Fibroblast of pulmonary artery (primary cell): ENCODE measurements at regions not wholly inside any gene's neighbourhood (a gene's known extent, or its start where the extent isn't known, plus 50 kb on each side); places are given as distances from the start of the nearest gene placed in this dataset.
"Not testable (repeated sequence)": the region's sequence is repeated elsewhere in the genome, so short reads cannot be mapped to it uniquely, and the experiment has no call there.

ENCODE experiments used
- DNase-seq: peaks from one replicate; pipeline ENCODE4 v3.0.0-alpha.2; 2010; ENCODE audit warnings: low read depth
- H3K4me3 ChIP-seq: replicated peaks from 2 replicates; pipeline ENCODE4 v1.5.1; 2011; ENCODE audit warnings: low read depth, mild to moderate bottlenecking, control low read depth, low read length, moderate library complexity
- TF ChIP-seq, protein P1 (sequence below): IDR thresholded peaks from 2 replicates; pipeline ENCODE4 v1.5.1; 2011; ENCODE audit warnings: mild to moderate bottlenecking, control low read depth, low read length, inconsistent platforms; ENCODE audit errors: missing control alignments

DNA sequence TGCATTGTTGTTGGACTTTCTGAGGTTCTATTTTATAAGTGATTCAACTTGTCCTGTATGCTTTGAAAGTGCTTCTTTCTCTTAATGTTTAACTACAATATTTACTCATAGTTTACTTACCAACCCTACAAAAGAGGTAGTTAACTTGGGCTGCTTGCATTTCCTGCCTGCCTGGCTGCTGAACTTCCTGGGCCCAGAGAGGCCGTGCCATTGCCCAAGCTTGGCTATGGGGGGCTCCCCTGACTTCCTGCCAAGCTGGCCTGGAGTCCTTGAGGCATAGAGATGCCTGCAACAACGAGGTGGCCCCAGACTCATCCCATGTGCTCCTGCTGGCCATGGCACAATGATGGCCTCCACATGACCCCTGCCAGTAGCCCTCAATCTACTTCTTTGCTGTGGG lies 361.6 kb upstream of the PLD5 start:
- DNase-seq = no peak
- TF ChIP-seq, protein P1, sequence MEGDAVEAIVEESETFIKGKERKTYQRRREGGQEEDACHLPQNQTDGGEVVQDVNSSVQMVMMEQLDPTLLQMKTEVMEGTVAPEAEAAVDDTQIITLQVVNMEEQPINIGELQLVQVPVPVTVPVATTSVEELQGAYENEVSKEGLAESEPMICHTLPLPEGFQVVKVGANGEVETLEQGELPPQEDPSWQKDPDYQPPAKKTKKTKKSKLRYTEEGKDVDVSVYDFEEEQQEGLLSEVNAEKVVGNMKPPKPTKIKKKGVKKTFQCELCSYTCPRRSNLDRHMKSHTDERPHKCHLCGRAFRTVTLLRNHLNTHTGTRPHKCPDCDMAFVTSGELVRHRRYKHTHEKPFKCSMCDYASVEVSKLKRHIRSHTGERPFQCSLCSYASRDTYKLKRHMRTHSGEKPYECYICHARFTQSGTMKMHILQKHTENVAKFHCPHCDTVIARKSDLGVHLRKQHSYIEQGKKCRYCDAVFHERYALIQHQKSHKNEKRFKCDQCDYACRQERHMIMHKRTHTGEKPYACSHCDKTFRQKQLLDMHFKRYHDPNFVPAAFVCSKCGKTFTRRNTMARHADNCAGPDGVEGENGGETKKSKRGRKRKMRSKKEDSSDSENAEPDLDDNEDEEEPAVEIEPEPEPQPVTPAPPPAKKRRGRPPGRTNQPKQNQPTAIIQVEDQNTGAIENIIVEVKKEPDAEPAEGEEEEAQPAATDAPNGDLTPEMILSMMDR = no peak
- H3K4me3 ChIP-seq = no peak overlapping the region

DNA sequence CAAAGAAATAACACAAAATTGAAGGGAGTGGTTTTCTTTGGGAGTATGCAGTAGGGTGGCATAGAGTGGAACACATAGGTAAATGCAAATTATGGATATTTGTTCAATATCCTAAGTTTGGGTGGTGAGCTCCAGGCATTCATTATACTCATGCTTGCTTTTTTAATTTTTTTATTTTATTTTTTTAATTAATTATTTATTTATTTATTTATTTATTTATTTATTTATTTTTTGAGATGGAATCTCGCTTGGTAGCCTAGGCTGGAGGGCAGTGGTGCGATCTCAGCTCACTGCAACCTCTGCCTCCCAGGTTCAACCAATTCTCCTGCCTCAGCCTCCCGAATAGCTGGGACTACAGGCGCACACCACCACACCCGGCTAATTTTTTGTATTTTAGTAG lies 355.5 kb upstream of the PLD5 start:
- DNase-seq, H3K4me3 ChIP-seq: not testable (repeated sequence)

DNA sequence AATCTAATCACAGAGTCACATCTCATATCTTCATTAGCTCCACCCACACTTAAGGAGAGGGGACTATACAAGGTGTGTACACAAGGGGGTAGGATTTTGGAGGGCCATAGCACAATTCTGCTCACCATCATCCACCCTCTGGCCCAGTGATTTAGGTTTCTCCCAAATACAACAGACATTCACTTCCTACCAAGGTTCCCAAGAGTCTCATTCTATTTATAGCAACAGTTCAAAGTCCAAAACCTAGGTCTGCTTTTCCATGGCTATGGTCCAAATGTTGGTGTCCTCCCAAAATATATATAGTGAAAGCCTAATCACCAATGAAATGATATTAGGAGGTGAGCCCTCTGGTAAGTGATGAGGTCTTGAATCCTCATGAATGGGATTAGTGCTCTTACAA lies 353.2 kb upstream of the PLD5 start:
- no peak overlapping the region for H3K4me3 ChIP-seq
- TF ChIP-seq, protein P1 = no peak
- DNase-seq = no peak

DNA sequence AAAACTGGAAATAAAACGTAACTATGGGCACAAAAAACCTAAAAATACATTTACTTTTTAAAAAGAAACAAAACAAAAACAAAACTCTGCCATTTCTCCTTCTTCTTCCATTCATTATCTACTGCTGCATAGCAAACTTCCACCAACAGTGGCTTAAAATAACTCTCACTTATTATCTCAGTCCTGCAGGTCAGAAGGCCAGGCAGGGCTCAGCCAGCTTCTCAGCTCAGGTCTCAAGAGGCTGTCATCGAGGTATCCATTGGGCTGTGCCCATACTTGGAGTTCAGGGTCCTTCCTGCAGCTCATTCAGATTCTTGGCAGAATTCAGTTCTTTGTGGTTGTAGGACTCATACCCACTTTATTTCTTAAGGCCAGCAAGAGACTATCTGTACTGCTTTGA lies 352.7 kb upstream of the PLD5 start:
- TF ChIP-seq, protein P1 = no peak
- DNase-seq = no peak
- no peak overlapping the region for H3K4me3 ChIP-seq

DNA sequence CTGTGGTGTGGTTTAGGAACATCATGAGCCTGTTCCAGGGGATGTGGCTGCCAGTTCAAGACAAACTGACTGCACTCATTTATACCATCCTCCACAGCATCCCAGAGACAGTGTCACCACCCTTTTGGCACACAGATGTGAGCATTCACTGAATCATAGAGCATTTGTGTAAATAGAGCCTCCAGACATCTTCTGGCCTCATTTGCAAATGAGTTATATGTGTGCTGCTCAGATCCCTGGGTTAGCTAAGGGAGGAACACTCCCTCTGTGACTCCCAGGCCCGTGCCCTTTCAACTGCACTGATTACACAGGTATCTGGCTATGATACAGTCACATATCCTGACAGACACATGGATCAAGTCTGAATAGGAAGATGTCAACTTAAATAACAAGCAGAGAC lies 351.5 kb upstream of the PLD5 start:
- DNase-seq = no peak
- TF ChIP-seq, protein P1 = no peak
- H3K4me3 ChIP-seq = no peak overlapping the region

DNA sequence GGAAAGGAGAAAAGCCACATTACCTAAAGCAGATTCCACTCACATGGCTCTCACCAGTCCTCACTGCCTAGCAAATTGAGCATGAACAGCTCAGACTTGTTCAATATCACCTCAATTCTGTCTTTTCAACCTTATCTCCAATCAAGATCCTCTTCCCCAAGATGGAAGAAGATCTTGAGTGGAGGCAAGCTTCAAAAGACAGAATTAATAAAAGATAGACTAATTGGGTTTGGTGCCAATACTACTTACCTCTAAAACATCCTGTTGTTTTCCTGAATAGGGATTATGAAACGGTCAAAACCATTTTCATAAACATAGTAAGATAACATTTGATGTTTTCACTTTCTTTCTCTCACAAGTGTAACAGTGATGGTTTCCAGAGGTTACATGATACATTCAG lies 349.2 kb upstream of the PLD5 start:
- TF ChIP-seq, protein P1 = no peak
- no peak for DNase-seq
- no peak overlapping the region for H3K4me3 ChIP-seq

DNA sequence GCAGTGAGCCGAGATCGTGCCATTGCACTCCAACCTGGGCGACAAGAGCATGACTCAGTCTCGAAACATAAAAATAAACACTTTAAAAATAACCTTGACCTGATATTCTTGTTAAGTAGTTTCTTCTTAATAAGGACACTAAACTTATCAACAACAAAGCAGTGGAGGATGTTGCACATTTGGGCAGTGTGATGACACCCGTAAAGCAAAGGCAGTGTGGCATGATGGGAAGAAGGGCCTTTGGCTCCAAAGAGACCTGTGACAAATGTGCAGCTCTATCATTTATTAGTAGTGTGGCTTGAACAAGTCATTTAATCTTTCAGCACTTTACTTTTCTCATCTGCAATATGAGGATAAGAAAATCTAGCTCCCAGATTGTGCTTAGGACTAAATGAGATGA lies 348.0 kb upstream of the PLD5 start:
- no peak for DNase-seq
- TF ChIP-seq, protein P1 = no peak
- no peak overlapping the region for H3K4me3 ChIP-seq

DNA sequence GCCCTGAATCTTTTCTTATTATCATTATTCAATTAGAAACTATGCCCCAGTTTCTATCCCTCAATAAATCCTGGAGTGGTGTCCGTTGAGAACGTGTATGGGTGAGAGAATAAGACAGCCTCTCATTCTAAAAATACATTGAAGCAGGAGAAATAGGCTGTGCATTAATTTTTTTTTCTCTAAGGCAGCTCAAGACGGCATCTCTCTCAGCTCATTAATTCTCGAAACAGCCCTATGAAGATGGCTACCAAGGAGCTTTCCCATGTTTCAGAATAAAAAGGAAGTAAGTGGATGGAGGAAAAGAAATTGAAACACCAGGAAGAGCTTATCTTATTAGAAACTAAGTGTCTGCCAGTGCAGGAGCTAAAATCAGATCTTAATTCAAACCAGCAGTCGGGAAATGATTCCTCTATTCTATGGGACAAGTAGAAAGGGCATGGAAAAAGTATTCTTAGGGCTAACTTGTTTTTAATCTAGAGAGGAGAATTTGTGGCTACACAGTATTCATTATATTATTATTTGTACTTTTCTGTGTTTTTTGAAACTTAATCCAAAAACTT lies 347.1 kb upstream of the PLD5 start:
- TF ChIP-seq, protein P1 = no peak
- no peak for DNase-seq
- H3K4me3 ChIP-seq = no peak overlapping the region
